Stomach (tissue), 4 donors: ENCODE measurements at regions not wholly inside any gene's neighbourhood (a gene's known extent, or its start where the extent isn't known, plus 50 kb on each side); places are given as distances from the start of the nearest gene placed in this dataset.

ENCODE experiments used
- CTCF ChIP-seq, 7 experiments: fragments of 450-650 bp in 4 of 7; fragments of 200-600 bp in 3 of 7; sonication (generic) in 3 of 7; IDR thresholded peaks; one replicate each; pipeline ENCODE4 v1.5.1; 2016 to 2019; ENCODE audit warnings: antibody characterized with exemption in 7 of 7, control low read depth in 2 of 7, mild to moderate bottlenecking in 1 of 7
- POLR2A ChIP-seq, 4 donors: fragments of 450-650 bp; IDR thresholded peaks; one replicate each; pipeline ENCODE4 v1.6.1; 2016; ENCODE audit warnings: antibody characterized with exemption in 4 of 4, control low read depth in 2 of 4, mild to moderate bottlenecking in 1 of 4, moderate library complexity in 1 of 4
- POLR2AphosphoS5 ChIP-seq, 3 donors: sonication (generic); formaldehyde crosslinking; IDR thresholded peaks; one replicate each; pipeline ENCODE4 v1.6.1; 2016; ENCODE audit warnings: antibody characterized with exemption in 3 of 3

GRCh38 chr4:122052677-122053076 is 99.5 kb upstream of the BLTP1 start:
- TF ChIP-seq CTCF (IDR thresholded peaks at IDR 0.05) (no peak), POLR2AphosphoS5 (IDR thresholded peaks at IDR 0.05) (no peak), POLR2A (IDR thresholded peaks at IDR 0.05) (no peak)
